OCI-LY1 (cell line): ENCODE measurements at regions not wholly inside any gene's neighbourhood (a gene's known extent, or its start where the extent isn't known, plus 50 kb on each side); places are given as distances from the start of the nearest gene placed in this dataset.
"Not testable (repeated sequence)": the region's sequence is repeated elsewhere in the genome, so short reads cannot be mapped to it uniquely, and the experiment has no call there.

Experiments used
- CTCF ChIP-seq: fragments of 200-600 bp; sonication (generic), shearing (Covaris generic); IDR thresholded peaks from 2 replicates; pipeline ENCODE4 v1.5.1; 2017; ENCODE audit warnings: mild to moderate bottlenecking, antibody characterized with exemption, low read length, moderate library complexity, mixed read lengths
- EZH2 ChIP-seq: fragments of 200-600 bp; sonication (generic), shearing (Covaris generic); IDR thresholded peaks from 2 replicates; pipeline ENCODE4 v1.8.0; 2017; ENCODE audit warnings: borderline replicate concordance, mixed run types, mild to moderate bottlenecking, antibody characterized with exemption, low read length, moderate library complexity, mixed read lengths

DNA sequence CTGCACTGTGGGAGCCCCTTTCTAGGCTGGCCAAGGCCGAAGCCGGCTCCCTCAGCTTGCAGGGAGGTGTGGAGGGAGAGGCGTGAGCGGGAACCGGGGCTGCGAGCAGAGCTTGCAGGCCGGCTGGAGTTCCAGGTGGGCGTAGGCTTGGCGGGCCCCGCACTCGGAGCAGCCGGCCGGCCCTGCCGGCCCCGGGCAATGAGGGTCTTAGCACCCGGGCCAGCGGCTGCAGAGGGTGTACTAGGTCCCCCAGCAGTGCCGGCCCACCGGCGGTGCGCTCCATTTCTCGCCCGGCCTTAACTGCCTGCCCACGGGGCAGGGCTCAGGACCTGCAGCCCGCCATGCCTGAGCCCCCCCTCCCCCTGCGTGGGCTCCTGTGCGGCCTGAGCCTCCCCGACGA is 86.1 kb upstream of the SPEF2 start:
- TF ChIP-seq CTCF, EZH2: not testable (repeated sequence)
